Loucy (cell line): ENCODE measurements at regions not wholly inside any gene's neighbourhood (a gene's known extent, or its start where the extent isn't known, plus 50 kb on each side); places are given as distances from the start of the nearest gene placed in this dataset.

Experiments
- CTCF ChIP-seq: fragments of 200-600 bp; sonication (generic); conservative IDR thresholded peaks from 2 replicates; pipeline ENCODE4 v1.5.1; 2014; ENCODE audit warnings: mild to moderate bottlenecking, antibody characterized with exemption, low read length
- EZH2phosphoT487 ChIP-seq: fragments of 200-600 bp; IDR thresholded peaks from 2 replicates; pipeline ENCODE4 v1.6.1; 2018; ENCODE audit warnings: antibody characterized with exemption, mild to moderate bottlenecking, moderate library complexity, borderline replicate concordance

GRCh38 chr13:75959861-75960481 is 323.8 kb downstream of the LMO7 start:
- no peak for TF ChIP-seq CTCF
- TF ChIP-seq EZH2phosphoT487, result no peak
